Colonic mucosa (tissue), 4 donors: ENCODE measurements at regions not wholly inside any gene's neighbourhood (a gene's known extent, or its start where the extent isn't known, plus 50 kb on each side); places are given as distances from the start of the nearest gene placed in this dataset.

ENCODE experiments used
- DNase-seq: peaks from one replicate; pipeline ENCODE4 v3.0.0-alpha.2; 2020
- H3K27ac ChIP-seq: fragments of 200-600 bp; one replicate; pipeline ENCODE4 v1.8.0; 2021
- H3K27me3 ChIP-seq: fragments of 200-600 bp; one replicate; pipeline ENCODE4 v1.8.0; 2021
- H3K36me3 ChIP-seq: fragments of 200-600 bp; one replicate; pipeline ENCODE4 v1.8.0; 2021
- H3K4me1 ChIP-seq: fragments of 200-600 bp; one replicate; pipeline ENCODE4 v1.8.0; 2021; ENCODE audit warnings: mild to moderate bottlenecking
- H3K4me3 ChIP-seq: fragments of 200-600 bp; one replicate; pipeline ENCODE4 v1.8.0; 2021
- H3K9ac ChIP-seq, 2 donors: one replicate each; pipeline ENCODE4 v1.7.0; 2013; ENCODE audit warnings: control low read depth in 2 of 2, low read depth in 2 of 2, low read length in 2 of 2
- H3K9me3 ChIP-seq: fragments of 200-600 bp; one replicate; pipeline ENCODE4 v1.8.0; 2021
- CTCF ChIP-seq: fragments of 200-600 bp; IDR thresholded peaks from one replicate; pipeline ENCODE4 v1.8.0; 2022; ENCODE audit warnings: antibody characterized with exemption, mild to moderate bottlenecking
- intact Hi-C: fragments of 100-400 bp; cut with DNase I; formaldehyde crosslinking; loops from one replicate; pipeline ENCODE4 v1.14.1; 2022
- donor health status: healthy.
- donor health status: DM: no; HTN: no; CAD: no.
- donor health status: DM: no; HTN: no; CAD: no.

GRCh38 chr9:135259273-135259672 lies 171.8 kb downstream of the OLFM1 start:
- DNase-seq = no peak
- H3K4me1 ChIP-seq = no peaks in the 10 kb centered on the region

GRCh38 chr9:135260221-135261180 lies 173.0 kb downstream of the OLFM1 start:
- Histone ChIP-seq H3K9me3 (no peaks in the 10 kb centered on the region), H3K27me3 (no peaks in the 10 kb centered on the region), H3K4me3 (no peak overlapping the region), H3K4me1 (no peaks in the 10 kb centered on the region), H3K36me3 (no peaks in the 10 kb centered on the region), H3K9ac (no peak overlapping the region), H3K27ac (no peak overlapping the region)
- TF ChIP-seq CTCF = no peak
- DNase-seq = no peak
- intact Hi-C loops = no loop called here

More at GRCh38 chr9:135259273-135259672, 171.8 kb downstream of the OLFM1 start:
- no peaks in the 10 kb centered on the region for H3K27me3 ChIP-seq
- intact Hi-C loops = no loop called here
- H3K9ac ChIP-seq = no peak overlapping the region
- H3K27ac ChIP-seq = no peak overlapping the region
- no peaks in the 10 kb centered on the region for H3K9me3 ChIP-seq
- no peaks in the 10 kb centered on the region for H3K36me3 ChIP-seq
- TF ChIP-seq CTCF = no peak
- no peak overlapping the region for H3K4me3 ChIP-seq

GRCh38 chr9:135262248-135262647 lies 174.8 kb downstream of the OLFM1 start:
- intact Hi-C loops = no loop called here
- no peaks in the 10 kb centered on the region for H3K27me3 ChIP-seq
- DNase-seq = no peak
- H3K9ac ChIP-seq = no peak overlapping the region
- H3K9me3 ChIP-seq = no peaks in the 10 kb centered on the region
- H3K27ac ChIP-seq = no peak overlapping the region
- H3K4me1 ChIP-seq = no peaks in the 10 kb centered on the region
- no peak overlapping the region for H3K4me3 ChIP-seq
- H3K36me3 ChIP-seq = no peaks in the 10 kb centered on the region
- no peak for TF ChIP-seq CTCF

- no peaks in the 10 kb centered on the region for H3K36me3 ChIP-seq
- no peak for DNase-seq
- H3K9ac ChIP-seq = no peak overlapping the region
- no peak for TF ChIP-seq CTCF
- H3K27me3 ChIP-seq = no peaks in the 10 kb centered on the region
- H3K4me1 ChIP-seq = no peaks in the 10 kb centered on the region
- no peaks in the 10 kb centered on the region for H3K9me3 ChIP-seq
- H3K27ac ChIP-seq = no peak overlapping the region
- H3K4me3 ChIP-seq = no peak overlapping the region
- intact Hi-C loops = no loop called here
Measured at GRCh38 chr9:135263511-135263910, 176.0 kb downstream of the OLFM1 start.

GRCh38 chr9:135265931-135266330 lies 178.5 kb downstream of the OLFM1 start:
- Histone ChIP-seq H3K4me3 (no peak overlapping the region), H3K9ac (no peak overlapping the region), H3K27ac (no peak overlapping the region), H3K9me3 (no peaks in the 10 kb centered on the region), H3K36me3 (no peaks in the 10 kb centered on the region), H3K4me1 (no peaks in the 10 kb centered on the region), H3K27me3 (no peaks in the 10 kb centered on the region)
- no peak for TF ChIP-seq CTCF
- DNase-seq = no peak
- intact Hi-C loops = no loop called here
